GM03348 (cell line): ENCODE measurements at regions not wholly inside any gene's neighbourhood (a gene's known extent, or its start where the extent isn't known, plus 50 kb on each side); places are given as distances from the start of the nearest gene placed in this dataset.
"Not testable (repeated sequence)": the region's sequence is repeated elsewhere in the genome, so short reads cannot be mapped to it uniquely, and the experiment has no call there.

Experiments used
- DNase-seq: peaks from one replicate; pipeline ENCODE4 v3.0.0; 2012; ENCODE audit warnings: low spot score

GRCh38 chr10:58066979-58067378 lies 200.7 kb downstream of the IPMK start:
- DNase-seq, result no peak

- no peak for DNase-seq
Observed at GRCh38 chr10:58066126-58066525, 201.6 kb downstream of the IPMK start.

DNA sequence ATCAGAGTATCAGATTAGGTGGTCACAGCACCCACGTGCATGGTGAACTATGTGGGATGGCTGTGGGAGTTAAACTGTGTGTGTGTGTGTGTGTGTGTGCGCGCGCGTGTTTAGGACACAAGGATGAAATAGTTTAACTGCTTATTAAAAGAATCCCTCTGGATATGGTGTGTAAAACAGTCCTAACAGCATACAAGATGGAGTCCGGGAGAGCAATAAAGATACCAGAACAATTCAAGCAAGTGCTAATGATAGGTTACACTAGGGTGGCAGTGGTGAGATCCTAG lies 202.2 kb downstream of the IPMK start:
- DNase-seq, result no peak

- peak; percentile 63 for DNase-seq
Observed at GRCh38 chr10:58064714-58065528, 202.8 kb downstream of the IPMK start.

DNA sequence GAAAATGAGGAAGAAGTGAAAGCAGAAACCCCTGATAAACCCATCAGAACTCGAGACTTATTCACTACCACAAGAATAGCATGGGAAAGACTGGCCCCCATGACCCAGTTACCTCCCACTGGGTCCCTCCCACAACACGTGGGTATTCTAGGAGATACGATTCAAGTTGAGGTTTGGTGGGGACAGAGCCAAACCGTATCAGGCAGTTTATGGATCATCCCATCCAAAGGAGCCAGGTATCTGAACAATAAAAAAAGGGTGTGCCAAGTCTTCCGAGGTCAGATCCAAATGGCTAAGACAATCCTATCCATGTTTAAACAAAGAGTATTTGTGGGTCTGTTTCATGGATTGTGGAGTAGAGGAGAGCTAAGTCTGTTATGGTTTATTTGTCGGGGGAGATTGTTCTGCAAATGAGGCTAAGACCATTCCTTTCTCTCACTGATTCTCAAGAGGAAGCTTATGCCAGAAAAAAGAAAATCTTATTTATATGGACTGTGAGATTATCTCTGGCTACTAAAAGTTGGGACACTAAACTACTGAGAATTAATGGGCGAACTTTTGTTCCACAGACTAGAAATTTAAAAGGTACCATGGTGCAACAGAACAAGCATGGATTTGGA lies 203.7 kb downstream of the IPMK start:
- no peak for DNase-seq

- not testable (repeated sequence) for DNase-seq
Observed at GRCh38 chr10:58058683-58059082, 209.0 kb downstream of the IPMK start.

- peak; percentile 5 for DNase-seq
Observed at GRCh38 chr10:58054881-58055280, 212.8 kb downstream of the IPMK start.

- no peak for DNase-seq
Observed at GRCh38 chr10:58052772-58053171, 214.9 kb downstream of the IPMK start.

DNA sequence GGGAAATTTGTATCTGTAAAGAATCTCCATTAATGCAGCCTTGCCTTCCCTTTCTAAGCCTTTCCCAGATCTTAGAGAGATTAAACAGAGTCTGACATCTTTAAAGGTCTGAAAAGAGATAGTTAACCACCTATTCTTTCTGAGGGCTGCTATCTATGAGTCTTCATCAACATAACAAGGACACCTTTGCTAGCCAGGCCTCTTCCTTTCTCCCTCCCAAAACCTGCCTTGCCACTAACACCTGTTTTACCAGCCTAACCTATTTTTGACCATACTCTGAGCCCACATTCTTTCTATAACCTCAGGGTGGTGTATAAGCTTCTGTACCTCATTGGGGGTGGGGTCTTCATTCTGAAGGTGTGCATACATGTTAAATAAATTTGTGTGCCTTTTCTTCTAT lies 217.1 kb downstream of the IPMK start:
- DNase-seq, result no peak

DNA sequence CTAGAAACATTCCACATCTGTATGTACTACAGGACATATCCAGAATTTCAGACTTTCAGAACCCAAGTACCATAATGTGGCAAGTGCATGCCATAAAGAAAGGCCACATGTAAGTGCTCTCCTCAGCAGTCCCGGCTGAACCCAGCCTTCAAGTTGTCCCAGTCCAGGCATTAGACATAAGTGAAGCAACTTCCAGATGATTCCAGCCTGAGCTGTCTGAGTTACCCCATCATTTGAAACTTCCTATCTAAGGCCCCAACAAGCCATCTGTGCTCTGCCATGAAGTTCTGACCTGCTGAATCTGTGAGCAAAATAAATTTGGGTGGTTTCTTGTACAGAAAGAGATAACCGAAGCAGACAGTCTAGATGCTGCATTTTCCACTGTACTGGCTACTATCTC lies 218.8 kb downstream of the IPMK start:
- no peak for DNase-seq

- DNase-seq, result peak; percentile 11
Observed at GRCh38 chr10:58044072-58044471, 223.6 kb downstream of the IPMK start.

GRCh38 chr10:58041901-58042300 lies 225.8 kb downstream of the IPMK start:
- DNase-seq, result no peak

GRCh38 chr10:58030208-58030607 lies 237.5 kb downstream of the IPMK start:
- DNase-seq, result peak; percentile 6

- peak; percentile 79 for DNase-seq
Observed at GRCh38 chr10:58028597-58029366, 238.9 kb downstream of the IPMK start.

DNA sequence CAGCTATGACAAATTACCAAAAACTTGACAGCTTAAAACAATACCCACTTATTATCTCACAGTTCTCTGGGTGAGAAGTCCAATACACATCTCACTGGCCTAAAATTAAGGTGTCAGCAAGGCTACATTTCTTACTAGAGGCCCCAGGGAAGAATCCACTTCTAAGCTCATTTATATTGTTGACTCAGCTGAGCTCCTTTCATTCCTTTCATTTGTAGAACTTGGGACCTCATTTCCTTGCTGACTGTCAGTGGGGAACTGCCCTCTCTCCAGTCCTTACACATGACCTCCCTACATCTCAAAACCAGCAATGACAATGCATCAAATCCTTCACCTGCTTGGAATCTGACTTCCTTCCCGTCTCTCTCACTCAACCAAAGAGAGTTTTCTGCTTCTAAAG lies 240.3 kb downstream of the IPMK start:
- no peak for DNase-seq

DNA sequence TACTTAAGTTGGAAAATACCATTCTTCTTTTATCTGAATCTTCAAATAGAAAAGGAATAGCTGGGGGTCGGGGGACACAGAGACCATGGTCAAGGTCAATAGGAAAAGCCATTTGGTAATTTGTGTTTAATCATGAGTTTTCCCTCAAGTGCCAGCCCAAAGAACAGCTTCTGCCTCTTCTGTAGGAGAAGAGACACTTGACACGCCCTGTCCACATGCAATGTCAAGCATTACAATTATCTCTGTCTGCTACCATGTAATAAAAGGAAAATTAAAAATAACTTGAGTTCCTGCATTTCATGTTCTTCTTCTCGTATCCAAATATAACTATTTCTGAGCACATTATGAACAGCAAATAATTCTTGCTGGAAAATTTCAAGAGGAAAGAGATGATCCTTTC lies 241.7 kb downstream of the IPMK start:
- DNase-seq, result no peak

DNA sequence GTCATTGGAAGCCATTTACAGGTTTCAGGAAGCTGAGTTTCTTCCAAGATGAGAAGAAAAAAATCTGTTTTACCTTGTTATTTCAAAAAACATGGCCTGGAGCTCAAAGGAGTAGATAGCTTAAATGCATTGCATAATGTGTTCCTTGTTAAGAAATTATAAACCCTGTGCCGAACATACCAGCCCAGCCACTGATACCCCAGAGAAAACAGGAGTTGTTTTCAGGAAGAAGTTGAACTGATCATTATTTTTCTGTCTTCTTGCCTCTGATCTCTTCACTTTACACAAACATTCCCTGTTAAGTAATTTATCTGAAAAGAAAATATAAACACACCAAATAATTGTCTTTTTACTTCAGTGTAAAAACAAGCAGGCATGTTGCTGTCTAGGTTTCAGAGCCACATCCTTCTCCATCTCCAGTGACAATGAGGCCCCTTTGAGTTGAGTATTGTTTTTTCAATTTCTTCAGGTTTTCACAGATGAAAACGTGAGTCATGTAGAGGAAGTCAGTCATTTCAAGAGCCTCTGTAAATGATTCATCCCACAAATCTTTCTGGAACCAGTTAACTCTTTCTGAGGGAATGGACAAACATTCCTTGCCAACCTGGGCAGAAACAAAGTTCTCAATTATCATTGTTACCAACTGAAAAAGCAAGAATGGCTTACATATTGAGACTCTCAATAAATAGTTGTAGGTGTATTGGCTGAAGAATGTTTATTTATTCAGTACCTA lies 244.2 kb downstream of the IPMK start:
- DNase-seq, result peak; percentile 65

GRCh38 chr10:58019863-58020537 lies 247.7 kb downstream of the IPMK start:
- no peak for DNase-seq

DNA sequence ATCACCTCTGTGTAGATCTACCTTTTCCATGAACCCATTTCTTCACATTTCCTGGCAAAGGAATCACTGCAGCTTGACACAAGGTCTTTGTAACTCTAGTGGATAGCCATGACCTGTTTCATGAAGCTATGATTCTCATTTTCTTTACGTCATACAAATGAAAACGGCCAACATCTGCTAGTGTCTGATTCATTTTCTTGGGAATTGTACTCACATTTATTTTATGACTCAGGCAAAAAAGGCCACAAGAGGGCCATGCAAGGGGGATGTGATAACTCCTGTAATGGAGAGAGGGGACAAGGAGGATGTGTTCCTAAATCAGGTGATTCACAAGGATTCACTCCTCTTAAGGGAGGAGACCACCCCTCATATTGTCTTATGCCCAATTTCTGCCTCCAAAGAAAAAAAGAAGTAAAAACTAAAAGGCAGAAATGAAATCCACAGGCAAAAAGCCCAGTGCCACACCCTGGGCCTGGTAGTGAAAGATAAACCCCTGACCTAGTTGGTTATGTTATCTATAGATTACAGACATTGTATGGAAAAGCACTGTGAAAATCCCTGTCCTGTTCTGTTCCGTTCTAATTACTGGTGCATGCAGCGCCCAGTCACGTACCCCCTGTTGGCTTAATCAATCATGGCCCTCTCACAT lies 249.9 kb downstream of the IPMK start:
- DNase-seq, result peak; percentile 35

- DNase-seq, result no peak
Observed at GRCh38 chr10:58016614-58017013, 251.1 kb downstream of the IPMK start.

GRCh38 chr10:58014436-58014835 lies 253.3 kb downstream of the IPMK start:
- DNase-seq, result no peak
